ENCODE measurements at regions not wholly inside any gene's neighbourhood (a gene's known extent, or its start where the extent isn't known, plus 50 kb on each side); places are given as distances from the start of the nearest gene placed in this dataset.

GRCh38 chr21:39116761-39117439 is 66.4 kb downstream of the PSMG1 start:
- 84 to 92% methylated on average over 3 to 19 of the region's 19 CpGs for WGBS, 2 donors (ENCODE audit: low coverage in 1 of 2)
- no peak for DNase-seq
- intact Hi-C loops (cut with DNase I; ENCODE audit: low total_unique reads) = no loop called here

DNA sequence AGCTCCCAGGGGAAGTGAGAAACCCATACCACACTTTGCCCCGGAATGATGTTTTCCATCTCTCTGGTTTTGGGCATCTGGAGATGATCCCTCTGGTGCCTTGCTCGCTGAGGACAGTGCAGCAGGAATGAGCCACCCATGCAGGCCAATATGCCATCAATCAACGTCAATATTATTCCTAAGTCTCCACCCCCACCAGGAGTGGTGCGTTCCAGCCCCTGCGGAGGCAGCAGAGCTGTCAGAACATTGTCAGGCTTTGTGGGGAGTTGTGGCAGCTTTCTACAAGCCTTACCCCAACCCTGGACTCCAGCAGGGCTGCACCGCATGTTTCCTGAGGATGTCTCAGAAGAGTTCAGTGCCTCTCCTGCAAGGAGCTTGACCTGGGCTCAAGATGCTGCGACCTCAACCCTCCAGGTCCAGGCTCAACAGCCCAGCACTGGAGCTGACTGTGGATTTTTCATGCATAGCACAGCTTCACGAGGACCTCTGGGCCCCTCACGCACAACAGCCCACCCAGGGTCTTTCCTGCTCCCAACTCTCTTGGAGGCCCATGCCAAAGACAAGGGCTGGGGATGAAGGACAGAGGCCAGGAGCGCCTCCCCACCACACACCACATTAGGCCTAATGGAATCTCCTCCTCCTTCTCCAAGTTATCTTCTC is 67.5 kb downstream of the PSMG1 start:
- Histone ChIP-seq H3K36me3 (no peaks in the 10 kb centered on the region), H3K27me3 (no peaks in the 10 kb centered on the region), H3K4me1 (no peaks in the 10 kb centered on the region), H3K4me3 (no peak overlapping the region), H3K9me3 (no peaks in the 10 kb centered on the region), H3K27ac (no peak overlapping the region)
- intact Hi-C loops (cut with DNase I; ENCODE audit: low total_unique reads) = no loop called here
- TF ChIP-seq POLR2AphosphoS5 (IDR thresholded peaks at IDR 0.05) = no peak
- TF ChIP-seq CTCF (IDR thresholded peaks at IDR 0.05) = no peak
- TF ChIP-seq EP300 (IDR thresholded peaks at IDR 0.05; ENCODE audit: low read depth) = no peak
- no peak for TF ChIP-seq POLR2A (IDR thresholded peaks at IDR 0.05)
- 81% methylated on average over 10 of the region's 10 CpGs; no CpG with 5 or more reads in 1 of the 2 donors for WGBS, 2 donors (ENCODE audit: low coverage in 1 of 2)
- no peak for DNase-seq
- in situ Hi-C loops (cut with MboI; ENCODE audit: low pct_ligation_motif_present in 1 of 4, low pct_unique_long_range_greater_than_20kb in 1 of 4, low sequenced_read_pairs in 3 of 4) = no loop called here

More at GRCh38 chr21:39116761-39117439, 66.4 kb downstream of the PSMG1 start:
- Histone ChIP-seq H3K4me1 (no peaks in the 10 kb centered on the region), H3K36me3 (no peaks in the 10 kb centered on the region), H3K27me3 (no peaks in the 10 kb centered on the region), H3K27ac (no peak overlapping the region), H3K4me3 (no peak overlapping the region), H3K9me3 (no peaks in the 10 kb centered on the region)
- no peak for TF ChIP-seq POLR2AphosphoS5 (IDR thresholded peaks at IDR 0.05)
- TF ChIP-seq POLR2A (IDR thresholded peaks at IDR 0.05) = no peak
- TF ChIP-seq CTCF (IDR thresholded peaks at IDR 0.05) = no peak
- TF ChIP-seq EP300 (IDR thresholded peaks at IDR 0.05; ENCODE audit: low read depth) = no peak
- in situ Hi-C loops (cut with MboI; ENCODE audit: low pct_ligation_motif_present in 1 of 4, low pct_unique_long_range_greater_than_20kb in 1 of 4, low sequenced_read_pairs in 3 of 4) = no loop called here

- Histone ChIP-seq H3K36me3 (no peaks in the 10 kb centered on the region), H3K27ac (no peak overlapping the region), H3K4me1 (no peaks in the 10 kb centered on the region), H3K9me3 (no peaks in the 10 kb centered on the region), H3K4me3 (no peak overlapping the region), H3K27me3 (no peaks in the 10 kb centered on the region)
- intact Hi-C loops (cut with DNase I; ENCODE audit: low total_unique reads) (no loop called here), in situ Hi-C loops (cut with MboI; ENCODE audit: low pct_ligation_motif_present in 1 of 4, low pct_unique_long_range_greater_than_20kb in 1 of 4, low sequenced_read_pairs in 3 of 4) (no loop called here)
- no peak for DNase-seq
- no peak for TF ChIP-seq POLR2AphosphoS5 (IDR thresholded peaks at IDR 0.05)
- no peak for TF ChIP-seq CTCF (IDR thresholded peaks at IDR 0.05)
- no peak for TF ChIP-seq POLR2A (IDR thresholded peaks at IDR 0.05)
- WGBS, 2 donors (ENCODE audit: low coverage in 1 of 2) = 81% methylated on average over 10 of the region's 11 CpGs; no CpG with 5 or more reads in 1 of the 2 donors
Observed at GRCh38 chr21:39114871-39115575, 68.2 kb downstream of the PSMG1 start.

GRCh38 chr21:39111931-39112550 is 71.2 kb downstream of the PSMG1 start:
- no peaks in the 10 kb centered on the region for H3K9me3 ChIP-seq
- in situ Hi-C loops (cut with MboI; ENCODE audit: low pct_ligation_motif_present in 1 of 4, low pct_unique_long_range_greater_than_20kb in 1 of 4, low sequenced_read_pairs in 3 of 4) (no loop called here), intact Hi-C loops (cut with DNase I; ENCODE audit: low total_unique reads) (no loop called here)
- TF ChIP-seq CTCF (IDR thresholded peaks at IDR 0.05) = no peak
- TF ChIP-seq EP300 (IDR thresholded peaks at IDR 0.05; ENCODE audit: low read depth) = no peak
- no peaks in the 10 kb centered on the region for H3K27me3 ChIP-seq
- H3K4me1 ChIP-seq = no peaks in the 10 kb centered on the region
- no peaks in the 10 kb centered on the region for H3K36me3 ChIP-seq
- peak overlapping the region; percentile 3 to 31 (median 11) for H3K27ac ChIP-seq
- H3K4me3 ChIP-seq = no peak overlapping the region
- no peak for DNase-seq
- 68 to 71% methylated on average over 6 of the region's 6 CpGs for WGBS, 2 donors (ENCODE audit: low coverage in 1 of 2)
